ENCODE measurements at regions not wholly inside any gene's neighbourhood (a gene's known extent, or its start where the extent isn't known, plus 50 kb on each side); places are given as distances from the start of the nearest gene placed in this dataset.

GRCh38 chr1:119308130-119308700, 60.4 kb upstream of the HAO2 start:
- TF ChIP-seq POLR2A (IDR thresholded peaks at IDR 0.05; ENCODE audit: low read length): no peak
- TF ChIP-seq GATA1 (IDR thresholded peaks at IDR 0.05; ENCODE audit: low read depth, low read length): no peak
